Fibroblast of skin of left biceps (primary cell): ENCODE measurements at regions not wholly inside any gene's neighbourhood (a gene's known extent, or its start where the extent isn't known, plus 50 kb on each side); places are given as distances from the start of the nearest gene placed in this dataset.
A peak's percentile ranks its signal among the peaks of the same experiment; 100 is the strongest.
"Not testable (repeated sequence)": the region's sequence is repeated elsewhere in the genome, so short reads cannot be mapped to it uniquely, and the experiment has no call there.

Experiments used
- DNase-seq, 2 experiments: peaks; one replicate each; pipeline ENCODE4 v3.0.0-alpha.2; 2013; ENCODE audit warnings: low read depth in 2 of 2

DNA sequence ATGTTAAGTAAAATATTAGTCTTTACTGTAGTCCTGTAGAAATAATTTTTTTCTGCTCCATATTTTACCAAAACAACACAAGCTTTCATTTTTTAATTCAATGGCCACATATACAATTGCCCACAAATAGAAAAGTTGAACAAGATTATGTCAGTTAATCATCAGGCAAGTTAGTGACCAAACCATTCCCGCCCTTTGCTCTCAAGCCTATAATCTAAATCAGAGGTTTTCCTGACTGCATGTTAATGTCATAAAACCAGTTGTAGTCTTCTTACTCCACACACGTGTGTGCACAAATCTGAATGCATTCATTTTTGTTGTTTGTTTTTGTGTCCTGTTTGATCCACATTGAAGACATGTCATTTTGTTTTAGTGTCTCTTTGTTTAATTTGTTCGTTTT, 1357.7 kb upstream of the GJE1 start:
- no peak for DNase-seq

GRCh38 chr6:140774080-140774505, 1358.6 kb upstream of the GJE1 start:
- peak; percentile 45 to 47 for DNase-seq

DNA sequence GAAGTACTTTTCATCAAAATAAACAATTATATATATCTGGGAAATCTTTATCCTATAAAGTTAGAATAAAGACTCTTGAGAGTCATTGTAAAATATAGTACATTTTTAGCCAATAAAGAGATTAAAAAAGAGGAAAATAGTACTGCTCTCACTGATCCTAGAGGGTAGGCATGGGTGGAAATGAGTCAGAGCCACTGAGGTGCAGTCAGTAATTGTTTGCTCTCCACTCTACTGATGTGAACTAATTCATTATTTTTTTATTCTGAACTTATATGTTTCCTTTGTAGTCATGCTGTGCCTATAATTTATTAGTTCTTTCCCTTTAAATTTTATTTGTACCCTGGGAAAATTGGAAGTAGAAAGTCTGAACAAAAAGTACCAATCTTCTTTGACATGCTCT, 1359.4 kb upstream of the GJE1 start:
- DNase-seq: no peak

DNA sequence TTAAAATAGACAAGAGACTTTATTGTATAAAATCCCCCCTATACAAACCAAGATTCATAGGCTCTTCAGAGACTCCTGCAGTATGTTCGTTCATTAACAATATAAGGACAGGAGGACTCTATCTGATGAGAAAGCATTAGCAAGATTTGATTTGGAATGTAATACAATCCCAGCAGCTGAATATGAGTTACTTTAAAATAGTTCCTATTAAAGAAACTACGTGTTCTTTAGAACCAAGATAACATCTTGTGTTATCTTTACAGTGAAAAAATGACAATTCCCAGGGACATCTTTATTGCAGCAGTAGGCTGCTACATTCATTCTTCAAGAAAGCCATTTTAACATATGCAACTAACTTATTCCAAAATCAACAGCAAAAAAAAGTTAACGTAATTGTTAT, 1360.1 kb upstream of the GJE1 start:
- no peak for DNase-seq

DNA sequence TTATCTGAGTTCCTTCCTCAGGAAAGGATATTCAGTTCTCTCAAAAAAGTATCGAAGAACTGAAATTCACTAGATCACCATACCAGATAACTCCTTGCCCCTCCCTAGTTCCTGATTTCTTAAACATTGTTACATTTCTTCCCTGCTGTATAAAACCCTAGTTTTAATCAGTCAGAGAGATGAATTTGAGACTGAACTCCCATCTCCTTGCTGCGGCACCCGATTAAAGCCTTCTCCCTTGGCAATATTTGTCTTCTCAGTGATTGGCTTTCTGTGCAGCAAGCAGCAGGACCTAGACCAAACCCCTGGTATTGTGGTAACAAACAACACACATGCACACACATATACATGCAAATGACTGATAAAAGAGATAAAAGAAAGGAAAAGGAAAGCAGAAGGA, 1364.6 kb upstream of the GJE1 start:
- no peak for DNase-seq

DNA sequence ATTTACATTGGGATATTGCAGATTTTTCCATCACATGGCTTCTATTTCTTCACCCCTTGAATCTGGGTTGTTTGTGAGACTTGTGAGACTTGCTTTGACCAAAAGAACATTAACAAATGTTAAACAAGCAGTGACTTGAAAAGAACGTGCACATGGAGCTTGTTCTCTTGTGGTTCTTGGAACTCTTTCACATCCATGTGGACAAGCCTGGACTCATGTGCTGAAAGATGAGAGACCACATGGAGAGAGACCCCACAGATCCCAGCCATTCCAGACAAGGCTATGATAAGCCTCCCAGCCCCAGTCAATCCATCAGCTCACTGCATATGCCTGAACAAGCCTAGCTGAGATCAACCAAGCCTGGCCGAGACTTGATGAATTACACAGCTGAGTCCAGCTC, 1365.7 kb upstream of the GJE1 start:
- no peak for DNase-seq

DNA sequence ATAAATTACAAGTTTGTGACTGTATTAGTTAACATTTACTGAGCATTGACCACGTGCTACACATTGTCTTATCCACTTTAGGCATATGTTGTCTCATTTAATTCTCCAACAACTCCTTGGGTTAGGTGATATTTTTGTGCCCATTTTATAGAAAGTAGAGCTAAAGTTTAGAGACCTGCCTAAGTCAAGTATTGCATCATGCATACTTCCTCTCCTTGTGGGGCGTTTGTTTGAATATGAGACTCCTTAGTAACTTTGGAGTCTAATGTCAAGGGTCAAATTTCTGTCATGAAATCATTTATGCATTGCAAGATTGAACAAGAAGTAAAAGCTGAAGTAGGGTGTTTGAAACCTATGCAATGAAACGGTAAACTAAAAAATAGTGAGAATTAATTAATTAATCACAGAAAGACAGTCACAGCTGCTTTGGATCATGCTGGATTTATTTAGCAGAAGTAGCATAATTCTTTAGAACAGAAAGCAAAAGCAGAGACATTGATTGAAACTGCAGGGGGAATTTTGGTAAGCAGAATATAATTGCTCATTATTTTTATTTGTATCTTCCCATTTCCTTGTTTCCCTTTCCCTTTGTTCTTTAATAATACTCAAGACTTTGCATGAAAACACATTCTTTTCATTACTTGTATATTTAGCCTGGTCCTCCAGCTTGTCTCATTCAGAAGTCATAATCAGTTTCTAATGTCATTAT, 1374.4 kb upstream of the GJE1 start:
- DNase-seq: no peak

- no peak for DNase-seq
Observed at GRCh38 chr6:140752234-140752633, 1377.8 kb upstream of the CITED2 start.

DNA sequence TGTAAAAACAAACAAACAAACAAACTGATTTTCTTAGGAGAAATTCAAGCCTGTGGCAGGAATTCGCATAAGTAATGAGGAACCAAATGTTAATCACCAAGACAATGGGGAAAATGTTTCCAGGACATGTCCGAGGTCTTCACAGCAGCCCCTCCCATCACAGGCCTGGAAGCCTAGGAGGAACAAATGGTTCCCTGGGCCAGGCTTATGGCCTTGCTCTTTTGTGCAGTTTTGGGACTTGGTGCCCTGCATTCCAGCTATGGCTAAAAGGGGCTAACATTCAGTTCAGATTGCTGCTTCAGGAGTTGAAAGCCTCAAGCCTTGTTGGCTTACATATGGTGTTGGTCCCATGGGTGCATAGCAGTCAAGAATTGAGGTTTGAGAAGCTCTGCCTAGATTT, 1372.7 kb upstream of the CITED2 start:
- DNase-seq: no peak

- peak; percentile 17 to 24 for DNase-seq
Observed at GRCh38 chr6:140744659-140745320, 1370.3 kb upstream of the CITED2 start.

- peak; percentile 57 to 65 for DNase-seq
Observed at GRCh38 chr6:140736231-140736630, 1361.8 kb upstream of the CITED2 start.

DNA sequence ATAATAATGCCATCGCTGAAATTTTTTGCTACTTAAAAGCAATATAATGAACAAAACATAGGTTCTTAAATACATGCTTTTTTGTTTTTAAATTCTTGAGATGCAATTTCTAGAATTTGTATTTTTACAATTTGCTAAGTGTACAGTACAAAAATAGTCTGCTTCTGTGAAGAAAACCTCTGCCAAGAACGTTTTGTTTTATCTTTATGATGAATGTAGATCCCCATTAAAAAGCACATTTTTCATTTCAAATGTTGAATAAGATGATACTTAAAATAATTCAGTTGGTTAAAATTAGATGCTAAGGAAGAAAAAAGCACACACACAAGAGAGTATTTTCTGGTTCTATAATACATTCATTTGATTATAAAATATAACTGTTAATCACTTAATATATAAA, 1358.5 kb upstream of the CITED2 start:
- no peak for DNase-seq

GRCh38 chr6:140732155-140732554, 1357.7 kb upstream of the CITED2 start:
- no peak for DNase-seq

DNA sequence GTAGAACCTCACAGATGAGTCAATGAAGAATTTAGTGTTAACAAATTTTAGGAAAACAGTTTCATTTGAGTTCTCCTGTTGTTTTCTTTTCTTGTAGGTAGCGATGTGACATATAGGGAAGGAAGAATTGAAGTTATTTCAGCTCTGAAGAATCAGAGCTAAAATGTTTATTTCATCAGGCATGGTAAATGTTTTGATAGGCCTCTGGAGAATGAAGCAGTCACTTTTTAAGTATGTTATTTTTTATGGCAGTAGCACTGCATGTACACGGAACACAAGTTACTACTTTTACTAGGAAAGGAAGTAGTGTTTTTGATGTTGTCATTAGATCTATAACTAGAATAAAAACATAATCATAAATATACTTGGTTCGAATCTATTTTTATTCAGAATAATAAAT, 1357.3 kb upstream of the CITED2 start:
- DNase-seq: no peak

DNA sequence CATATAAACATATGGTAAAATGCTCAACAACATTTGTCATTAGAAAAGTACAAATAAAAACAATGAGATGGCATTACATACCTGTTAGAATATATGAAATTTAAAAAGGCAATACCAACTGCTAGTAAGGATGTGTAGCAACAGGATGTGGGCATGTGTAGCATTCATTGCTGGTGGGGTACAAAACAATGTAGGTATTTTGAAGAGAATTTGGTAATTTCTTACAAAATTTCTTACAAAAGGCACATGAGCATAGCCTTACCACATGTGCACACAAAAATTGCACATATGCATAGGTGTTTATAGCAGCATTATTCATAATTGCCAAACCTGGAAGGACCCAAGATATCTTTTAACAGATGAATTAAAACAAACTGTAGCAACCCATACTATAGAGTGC, 1355.1 kb upstream of the CITED2 start:
- no peak for DNase-seq

DNA sequence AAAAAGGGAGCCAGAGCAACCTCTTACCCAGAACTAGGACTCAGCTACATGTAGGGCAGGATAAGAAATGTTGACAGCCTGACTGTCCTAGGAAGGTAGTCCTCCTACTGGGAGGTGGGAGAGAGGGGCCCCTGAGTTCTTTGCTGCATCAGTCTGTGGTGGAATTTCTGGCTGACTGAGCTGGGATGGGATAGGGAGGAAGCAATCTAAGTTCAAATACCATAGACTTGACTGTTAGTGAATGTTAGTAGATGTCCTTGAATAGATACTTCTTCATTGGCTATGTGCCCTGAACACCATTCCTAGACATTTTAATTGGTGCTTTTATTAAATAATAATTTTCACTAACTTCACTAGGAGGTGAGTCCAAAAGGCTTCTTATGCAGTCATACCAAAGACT, 1343.6 kb upstream of the CITED2 start:
- DNase-seq: no peak

GRCh38 chr6:140713495-140713894, 1339.0 kb upstream of the CITED2 start:
- DNase-seq: no peak

DNA sequence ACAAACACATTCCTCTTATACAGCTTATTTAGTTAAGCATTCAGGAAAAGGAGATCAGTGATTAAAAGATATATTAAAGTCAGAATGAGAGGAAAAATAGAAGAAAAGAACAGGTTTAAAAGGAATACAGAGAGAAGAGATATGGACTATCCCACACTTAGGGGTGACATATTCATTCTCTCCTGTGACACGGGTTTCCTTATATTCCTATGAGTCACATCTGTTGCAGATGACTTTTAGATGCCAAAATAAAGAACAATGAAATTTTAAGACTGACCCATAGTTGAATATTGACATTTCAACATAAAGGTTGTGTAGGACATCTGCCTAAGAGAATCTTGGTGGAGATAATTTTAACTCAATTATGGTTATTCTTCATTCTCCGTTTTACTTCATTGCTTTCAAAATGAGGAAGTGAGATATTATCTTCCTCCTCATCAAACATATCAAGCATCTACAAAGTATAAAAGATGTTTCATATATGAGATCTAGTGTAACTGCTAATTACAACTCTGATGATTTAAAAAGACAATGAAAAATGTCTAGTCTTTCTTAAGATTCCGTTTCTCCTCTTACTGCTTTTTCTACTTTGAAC, 1336.7 kb upstream of the CITED2 start:
- no peak for DNase-seq

DNA sequence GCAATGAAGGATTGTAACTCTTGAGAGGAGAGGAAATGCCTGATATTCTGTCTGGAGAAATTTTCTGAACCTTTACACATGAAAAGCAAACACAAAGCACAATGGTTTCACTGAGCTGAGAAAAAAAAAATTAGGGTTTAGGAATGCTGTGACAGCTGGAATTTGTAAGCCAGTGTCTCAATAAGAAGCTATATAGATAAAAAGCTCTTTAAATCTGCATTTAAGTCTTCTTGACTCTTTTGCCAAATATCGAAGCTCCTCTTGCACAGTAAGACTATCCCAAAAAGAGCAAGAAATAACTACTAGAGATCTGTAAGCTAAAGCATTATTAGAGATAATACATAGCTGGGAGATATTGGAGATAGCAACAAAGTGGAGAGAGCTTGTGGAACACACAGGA, 1334.0 kb upstream of the CITED2 start:
- no peak for DNase-seq

DNA sequence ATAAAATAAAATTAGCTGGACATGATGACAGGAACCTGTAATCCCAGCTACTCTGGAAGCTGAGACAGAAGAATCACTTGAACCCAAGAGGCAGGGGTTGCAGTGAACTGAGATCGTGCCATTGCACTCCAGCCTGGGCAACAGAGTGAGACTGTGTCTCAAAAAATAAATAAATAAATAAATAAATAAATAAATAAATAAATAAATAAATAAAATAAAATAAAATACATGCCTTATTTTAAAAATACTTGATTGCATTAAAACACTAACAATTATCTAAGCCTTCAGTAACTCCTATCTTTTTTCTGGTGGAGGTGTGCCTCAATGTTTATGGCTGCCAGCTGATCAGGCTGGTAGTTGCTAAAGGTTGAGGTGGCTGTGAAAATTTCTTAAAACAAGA, 1329.6 kb upstream of the CITED2 start:
- DNase-seq: not testable (repeated sequence)

- DNase-seq: no peak
Observed at GRCh38 chr6:140697585-140697984, 1323.1 kb upstream of the CITED2 start.

GRCh38 chr6:140684776-140685550, 1310.5 kb upstream of the CITED2 start:
- DNase-seq: no peak
